HG03103 (cell line): ENCODE measurements at regions not wholly inside any gene's neighbourhood (a gene's known extent, or its start where the extent isn't known, plus 50 kb on each side); places are given as distances from the start of the nearest gene placed in this dataset.
"Not testable (repeated sequence)": the region's sequence is repeated elsewhere in the genome, so short reads cannot be mapped to it uniquely, and the experiment has no call there.

Source experiments
- ATAC-seq: cut with Tn5 transposase; IDR thresholded peaks from one replicate; pipeline ENCODE4 v1.9.1; 2021; ENCODE audit warnings: low read depth; ENCODE audit not compliant: unreplicated experiment

DNA sequence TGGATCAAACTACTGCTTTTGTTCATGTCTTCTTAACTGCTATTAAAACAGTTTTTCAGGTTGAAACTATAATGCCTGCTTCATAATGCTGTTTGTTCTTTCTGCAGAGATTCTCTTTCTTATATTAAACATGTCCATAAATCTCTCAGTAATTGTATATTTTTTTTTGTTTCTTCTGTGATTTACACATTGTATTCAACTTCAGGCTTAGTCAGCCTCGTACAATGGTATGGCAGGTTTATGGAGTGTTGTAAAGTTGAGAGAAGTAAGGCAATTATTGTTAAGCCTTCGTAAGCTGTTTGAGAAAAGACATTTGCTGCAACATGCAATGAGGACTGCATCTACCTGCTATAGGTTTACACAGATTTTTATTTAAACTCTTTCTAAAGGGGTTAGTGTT is 977.1 kb downstream of the DIPK2A start:
- no peak for ATAC-seq

- ATAC-seq: no peak
Measured at GRCh38 chr3:144953959-144954358, 982.3 kb downstream of the DIPK2A start.

GRCh38 chr3:144957398-144958101 is 985.9 kb downstream of the DIPK2A start:
- no peak for ATAC-seq

GRCh38 chr3:144963810-144964209 is 992.2 kb downstream of the DIPK2A start:
- ATAC-seq: no peak

DNA sequence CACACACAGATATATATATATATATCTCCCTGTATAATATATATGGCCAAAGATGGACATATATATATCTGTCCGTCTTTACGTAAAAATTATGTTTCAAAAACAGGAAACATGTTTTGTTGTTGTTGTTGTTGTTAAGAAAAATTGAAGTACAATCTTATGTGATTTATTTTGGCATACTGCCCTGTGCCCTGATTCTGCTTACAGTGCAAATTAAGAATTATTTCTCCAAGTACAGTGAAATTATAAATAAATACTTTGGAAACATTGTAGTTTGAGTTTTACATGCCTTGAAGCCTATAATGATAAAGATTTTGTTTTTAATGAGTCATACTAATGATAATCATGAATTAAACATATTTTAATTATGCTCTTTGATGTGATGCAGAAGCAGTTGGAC is 994.9 kb downstream of the DIPK2A start:
- no peak for ATAC-seq

- no peak for ATAC-seq
Measured at GRCh38 chr3:144968750-144969350, 997.2 kb downstream of the DIPK2A start.

GRCh38 chr3:144984481-144984880 is 1012.9 kb downstream of the DIPK2A start:
- ATAC-seq: not testable (repeated sequence)

- ATAC-seq: no peak
Measured at GRCh38 chr3:144989807-144990206, 1018.2 kb downstream of the DIPK2A start.

DNA sequence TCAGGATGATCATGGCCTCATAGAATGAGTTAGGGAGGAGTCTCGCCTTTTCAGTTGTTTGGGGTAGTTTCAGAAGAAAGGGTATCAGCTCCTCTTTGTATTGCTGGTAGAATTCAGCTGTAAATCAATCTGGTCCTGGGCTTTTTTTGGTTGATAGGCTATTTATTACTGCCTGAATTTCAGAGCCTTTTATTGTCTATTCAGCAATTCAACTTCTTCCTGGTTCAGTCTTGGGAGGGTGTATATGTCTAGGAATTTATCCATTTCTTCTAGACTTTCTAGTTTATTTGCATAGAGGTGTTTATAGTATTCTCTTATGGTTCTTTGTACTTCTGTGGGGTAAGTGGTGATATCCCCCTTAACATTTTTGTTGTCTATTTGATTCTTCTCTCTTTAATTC is 1024.2 kb downstream of the DIPK2A start:
- ATAC-seq: no peak

GRCh38 chr3:145005427-145005826 is 1033.8 kb downstream of the DIPK2A start:
- ATAC-seq: no peak

- no peak for ATAC-seq
Measured at GRCh38 chr3:145006271-145006670, 1034.6 kb downstream of the DIPK2A start.

DNA sequence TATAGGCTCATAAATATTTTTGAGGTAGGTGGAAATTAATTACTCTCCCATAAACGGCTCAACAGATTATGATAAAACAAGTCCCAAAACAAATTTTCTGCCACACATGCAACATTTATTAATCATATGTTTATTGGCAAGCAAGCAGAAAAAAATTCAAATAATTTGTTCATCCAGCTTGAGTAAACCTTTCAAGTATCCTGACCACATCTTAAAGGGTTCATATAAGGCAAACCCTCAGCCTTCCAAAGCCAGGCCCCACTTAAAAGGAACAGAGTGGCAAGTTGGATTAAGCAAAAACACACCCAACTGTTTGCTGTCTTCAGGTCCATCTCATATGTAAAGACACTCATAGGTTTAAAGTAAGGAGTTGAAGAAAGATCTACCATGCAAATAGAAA is 1042.3 kb downstream of the DIPK2A start:
- ATAC-seq: no peak

DNA sequence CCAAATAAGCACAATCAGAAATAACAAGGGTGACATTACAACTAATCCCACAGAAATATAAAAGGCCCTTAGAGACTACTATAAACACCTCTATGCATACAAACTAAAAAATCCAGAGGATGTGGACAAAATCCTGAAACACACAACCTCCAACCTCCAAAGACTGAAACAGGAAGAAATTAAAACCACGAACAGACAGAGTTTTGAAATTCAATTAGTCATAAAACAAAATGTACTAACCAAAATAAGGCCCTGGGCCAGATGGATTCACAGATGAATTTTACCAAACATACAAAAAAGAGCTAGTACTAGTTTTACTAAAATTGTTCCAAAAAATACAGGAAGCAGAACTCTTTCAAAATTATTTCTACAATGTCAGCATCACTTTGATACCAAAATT is 1043.6 kb downstream of the DIPK2A start:
- no peak for ATAC-seq

DNA sequence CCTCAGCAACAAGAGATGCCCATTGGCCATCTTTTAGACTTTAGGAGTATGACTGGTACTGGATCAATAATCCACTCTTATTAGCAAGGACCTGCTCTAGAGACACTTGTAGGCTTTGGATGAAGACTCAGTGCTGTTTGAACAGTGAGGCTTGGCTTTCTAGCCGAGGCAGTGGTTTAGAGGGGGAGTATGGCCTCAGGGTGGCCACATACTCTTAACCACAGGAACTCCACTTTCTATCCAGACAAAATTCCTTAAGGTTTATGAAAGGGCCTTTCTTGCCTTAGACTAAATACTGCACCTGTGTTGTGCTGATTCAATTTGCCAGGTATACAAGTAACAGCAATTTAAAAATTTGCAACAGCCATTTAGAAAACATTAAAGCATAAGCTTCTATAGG is 1046.3 kb downstream of the DIPK2A start:
- ATAC-seq: no peak

DNA sequence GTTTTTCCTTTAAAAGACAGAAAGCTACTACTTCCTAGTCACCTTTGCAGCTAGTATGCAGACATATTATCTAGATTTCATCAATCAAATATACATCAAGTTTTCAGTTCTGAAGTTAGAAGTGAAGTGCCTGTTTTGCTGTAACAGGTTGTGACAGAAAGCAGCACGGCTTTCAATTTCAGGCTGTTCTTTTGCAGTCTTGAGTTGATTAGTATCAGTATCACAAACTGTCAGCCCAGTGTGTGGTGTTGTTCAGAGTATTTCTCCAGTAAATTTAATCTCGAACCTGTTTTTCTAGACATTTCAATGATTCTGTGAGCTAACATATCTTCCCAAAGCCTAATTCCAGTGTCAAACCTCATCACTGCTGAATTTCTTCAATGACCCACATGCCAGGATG is 1050.8 kb downstream of the DIPK2A start:
- no peak for ATAC-seq

- ATAC-seq: no peak
Measured at GRCh38 chr3:145024700-145025099, 1053.1 kb downstream of the DIPK2A start.

- not testable (repeated sequence) for ATAC-seq
Measured at GRCh38 chr3:145027186-145027585, 1055.6 kb downstream of the DIPK2A start.

DNA sequence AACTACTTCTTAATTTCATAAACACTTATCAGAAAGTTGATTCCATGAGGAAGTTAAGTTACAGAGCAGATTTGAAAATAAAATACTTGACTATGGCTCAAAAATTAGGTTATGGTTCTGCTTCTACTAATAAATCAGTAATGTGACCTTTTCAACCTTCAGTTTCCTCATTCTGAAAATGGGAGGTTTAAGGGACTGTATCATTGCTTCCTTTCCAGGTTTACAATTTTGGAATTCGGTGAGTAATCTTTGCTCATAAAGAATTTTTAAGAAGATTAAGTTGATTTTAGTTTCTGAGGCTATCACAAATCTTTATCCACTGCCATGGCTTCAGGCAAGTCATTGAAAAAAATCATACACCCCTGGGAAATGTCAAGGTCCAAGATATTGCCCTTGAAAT is 1061.2 kb downstream of the DIPK2A start:
- no peak for ATAC-seq

GRCh38 chr3:145035682-145036081 is 1064.1 kb downstream of the DIPK2A start:
- ATAC-seq: no peak

GRCh38 chr3:145054055-145054454 is 1082.4 kb downstream of the DIPK2A start:
- ATAC-seq: not testable (repeated sequence)

DNA sequence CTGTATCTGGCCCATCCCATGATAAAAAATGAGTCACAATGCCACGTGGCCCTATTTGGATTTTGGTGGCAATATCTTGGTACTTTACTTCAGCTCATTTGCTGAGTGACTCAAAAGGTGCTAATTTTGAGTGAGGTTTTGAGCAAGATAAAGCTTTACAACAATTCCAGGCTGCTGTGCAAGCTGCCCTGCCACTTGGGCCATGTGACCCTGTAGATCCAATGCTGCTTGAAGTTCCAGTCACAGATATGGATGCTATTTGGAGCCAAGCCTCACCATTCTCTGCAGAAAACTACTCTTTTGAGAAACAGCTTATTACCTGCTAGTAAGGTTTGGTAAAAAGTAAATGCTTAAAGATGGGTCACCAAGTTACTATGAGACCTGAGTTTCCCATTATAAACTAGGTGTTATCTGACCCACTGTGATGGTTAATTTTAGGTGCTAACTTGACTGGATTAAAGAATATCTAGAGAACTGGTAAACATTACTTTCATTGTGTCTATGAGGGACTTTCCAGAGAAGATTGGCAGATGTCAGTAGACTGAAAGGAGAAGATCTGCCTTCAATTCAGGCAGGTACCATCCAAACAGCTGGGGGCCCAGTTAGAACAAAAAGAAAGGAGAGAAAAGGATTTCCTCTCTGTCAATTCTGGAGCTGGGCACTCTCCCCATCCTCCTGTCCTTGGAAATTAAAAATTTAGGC is 1083.9 kb downstream of the DIPK2A start:
- no peak for ATAC-seq

DNA sequence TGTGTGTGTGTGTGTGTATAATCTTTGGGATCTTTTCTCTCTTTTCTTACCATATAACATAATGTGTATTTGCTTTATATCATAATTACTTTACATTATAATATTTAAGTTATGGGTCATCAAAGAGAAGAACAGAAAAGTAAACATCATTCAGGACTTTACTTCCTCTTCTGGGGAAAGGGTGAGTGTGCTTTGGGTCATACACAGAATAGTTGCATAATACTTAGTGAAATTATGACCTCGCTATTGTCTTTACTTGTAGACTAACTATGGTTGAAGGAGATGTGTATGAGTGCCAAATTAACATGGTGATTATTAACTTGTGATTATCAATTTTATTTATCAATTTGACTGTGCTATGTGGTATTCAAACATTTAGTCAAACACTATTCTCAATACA is 1086.9 kb downstream of the DIPK2A start:
- ATAC-seq: no peak
